ENCODE measurements at regions not wholly inside any gene's neighbourhood (a gene's known extent, or its start where the extent isn't known, plus 50 kb on each side); places are given as distances from the start of the nearest gene placed in this dataset.

DNA sequence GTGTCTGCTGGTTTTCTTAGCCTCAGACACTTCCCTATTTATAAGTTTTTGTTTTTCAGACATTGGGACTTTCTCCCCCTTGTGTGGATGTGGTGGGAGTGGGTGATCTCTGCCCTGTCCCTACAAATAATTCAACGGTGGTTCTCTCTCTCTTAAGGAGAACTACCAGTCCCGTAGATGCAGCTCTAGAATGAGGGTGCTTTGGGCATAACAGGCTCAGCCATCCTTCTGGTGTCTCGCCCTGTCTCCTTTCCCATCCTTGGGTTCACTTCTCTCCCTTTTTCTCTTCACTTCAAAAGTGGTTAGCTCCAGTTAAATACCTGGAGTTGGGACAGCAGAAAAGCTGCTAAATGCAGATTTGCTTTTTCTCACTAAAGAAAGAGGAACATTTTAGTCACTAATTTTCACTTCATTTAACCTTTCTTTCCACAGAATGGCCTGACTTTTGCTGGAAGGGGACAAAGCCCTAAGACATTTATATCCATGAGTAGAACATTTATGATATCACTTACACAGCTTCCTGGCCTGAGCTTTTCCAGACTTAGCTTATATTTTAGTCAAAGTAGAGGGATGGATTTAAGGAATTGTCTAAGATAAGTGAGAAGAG is 121.2 kb upstream of the CXCR4 start:
- TF ChIP-seq, protein P1, sequence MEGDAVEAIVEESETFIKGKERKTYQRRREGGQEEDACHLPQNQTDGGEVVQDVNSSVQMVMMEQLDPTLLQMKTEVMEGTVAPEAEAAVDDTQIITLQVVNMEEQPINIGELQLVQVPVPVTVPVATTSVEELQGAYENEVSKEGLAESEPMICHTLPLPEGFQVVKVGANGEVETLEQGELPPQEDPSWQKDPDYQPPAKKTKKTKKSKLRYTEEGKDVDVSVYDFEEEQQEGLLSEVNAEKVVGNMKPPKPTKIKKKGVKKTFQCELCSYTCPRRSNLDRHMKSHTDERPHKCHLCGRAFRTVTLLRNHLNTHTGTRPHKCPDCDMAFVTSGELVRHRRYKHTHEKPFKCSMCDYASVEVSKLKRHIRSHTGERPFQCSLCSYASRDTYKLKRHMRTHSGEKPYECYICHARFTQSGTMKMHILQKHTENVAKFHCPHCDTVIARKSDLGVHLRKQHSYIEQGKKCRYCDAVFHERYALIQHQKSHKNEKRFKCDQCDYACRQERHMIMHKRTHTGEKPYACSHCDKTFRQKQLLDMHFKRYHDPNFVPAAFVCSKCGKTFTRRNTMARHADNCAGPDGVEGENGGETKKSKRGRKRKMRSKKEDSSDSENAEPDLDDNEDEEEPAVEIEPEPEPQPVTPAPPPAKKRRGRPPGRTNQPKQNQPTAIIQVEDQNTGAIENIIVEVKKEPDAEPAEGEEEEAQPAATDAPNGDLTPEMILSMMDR (IDR thresholded peaks at IDR 0.05): no peak
- H2AFZ ChIP-seq: peak overlapping the region; percentile 74
- H3K9me3 ChIP-seq (ENCODE audit: control insufficient read depth, low read length): no peaks in the 10 kb centered on the region
- peaks cover 4% of the 10 kb centered on the region for H3K4me1 ChIP-seq
- no peaks in the 10 kb centered on the region for H3K36me3 ChIP-seq (ENCODE audit: control insufficient read depth, insufficient read depth, low read length)
- H3K4me2 ChIP-seq (ENCODE audit: low read length): no peak overlapping the region
- no peaks in the 10 kb centered on the region for H3K79me2 ChIP-seq
- H3K27me3 ChIP-seq (ENCODE audit: control insufficient read depth, insufficient read depth, low read length): no peaks in the 10 kb centered on the region
- no peak overlapping the region for H3K9ac ChIP-seq
- no peak overlapping the region for H3K4me3 ChIP-seq (ENCODE audit: low read depth, low read length)
- H3K27ac ChIP-seq: no peak overlapping the region

DNA sequence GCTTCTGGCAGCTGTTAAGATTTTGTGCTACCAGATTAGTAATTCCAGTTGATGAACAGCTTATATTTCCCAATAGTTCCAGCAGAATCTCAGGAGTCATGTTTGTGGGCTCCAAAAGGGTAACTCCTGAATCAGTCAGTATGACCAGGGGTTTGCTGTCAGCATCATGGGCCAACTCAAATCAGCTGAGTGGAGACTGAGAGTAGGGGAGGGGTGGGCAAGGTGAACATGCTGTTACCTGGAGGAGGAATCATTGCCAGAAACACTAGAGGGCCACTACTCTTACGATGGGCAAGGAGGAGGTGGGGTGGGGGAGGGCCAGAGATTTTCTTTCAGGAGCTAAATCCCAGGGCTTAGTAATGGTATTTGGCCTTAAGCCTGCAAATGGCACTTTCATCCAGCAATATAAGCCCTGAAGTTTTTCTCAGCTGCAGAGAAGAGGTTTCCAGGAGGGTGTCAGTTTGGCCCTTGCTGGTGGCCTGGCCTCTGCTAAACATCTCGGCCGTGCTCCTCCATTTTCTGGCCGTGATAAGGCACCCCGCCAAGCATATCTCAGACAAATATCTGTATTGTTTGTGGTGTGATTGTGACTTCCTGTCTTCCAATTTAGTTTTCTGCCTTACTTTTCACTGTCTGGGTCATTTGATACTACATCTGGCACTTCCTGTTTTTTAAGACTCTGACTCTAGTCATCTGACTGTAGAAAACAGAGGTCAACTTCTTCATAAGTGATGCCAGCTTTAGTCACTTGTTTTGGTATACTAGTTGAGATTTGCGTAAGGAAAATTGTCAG is 120.5 kb upstream of the CXCR4 start:
- TF ChIP-seq, protein P1 (IDR thresholded peaks at IDR 0.05): no peak

DNA sequence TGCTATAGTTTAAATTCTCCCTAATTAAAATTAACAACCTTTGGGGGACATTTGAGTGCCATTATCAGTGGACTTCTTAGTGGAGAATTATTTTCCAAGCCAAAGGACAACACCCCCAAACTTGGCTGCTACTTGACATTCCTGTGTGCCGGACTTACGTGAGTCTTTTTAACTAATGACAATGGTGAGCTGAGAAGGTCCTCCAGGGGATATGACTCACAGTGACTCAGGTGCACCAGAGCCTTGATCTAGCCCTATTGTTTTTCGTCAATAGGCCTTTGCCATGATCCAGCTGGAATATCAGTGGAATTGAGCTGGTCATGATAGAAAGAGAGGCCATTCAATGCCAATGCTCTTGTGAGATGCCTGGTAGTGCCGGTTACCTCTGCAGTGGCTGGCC is 118.1 kb upstream of the CXCR4 start:
- Histone ChIP-seq H3K4me1 (peaks cover 4% of the 10 kb centered on the region), H3K36me3 (ENCODE audit: control insufficient read depth, insufficient read depth, low read length) (no peaks in the 10 kb centered on the region), H3K79me2 (no peaks in the 10 kb centered on the region), H3K27ac (no peak overlapping the region), H2AFZ (no peak overlapping the region), H3K27me3 (ENCODE audit: control insufficient read depth, insufficient read depth, low read length) (no peaks in the 10 kb centered on the region), H3K9ac (no peak overlapping the region), H3K9me3 (ENCODE audit: control insufficient read depth, low read length) (no peaks in the 10 kb centered on the region), H3K4me2 (ENCODE audit: low read length) (no peak overlapping the region), H3K4me3 (ENCODE audit: low read depth, low read length) (no peak overlapping the region)
- TF ChIP-seq, protein P1 (IDR thresholded peaks at IDR 0.05): no peak

More for the DNA sequence above, 120.5 kb upstream of the CXCR4 start:
- Histone ChIP-seq H3K4me3 (ENCODE audit: low read depth, low read length) (no peak overlapping the region), H3K4me1 (peaks cover 4% of the 10 kb centered on the region), H3K9me3 (ENCODE audit: control insufficient read depth, low read length) (no peaks in the 10 kb centered on the region), H3K9ac (no peak overlapping the region), H3K36me3 (ENCODE audit: control insufficient read depth, insufficient read depth, low read length) (no peaks in the 10 kb centered on the region), H2AFZ (peak overlapping the region; percentile 74), H3K27ac (peak overlapping the region; percentile 12), H3K79me2 (no peaks in the 10 kb centered on the region), H3K27me3 (ENCODE audit: control insufficient read depth, insufficient read depth, low read length) (no peaks in the 10 kb centered on the region), H3K4me2 (ENCODE audit: low read length) (no peak overlapping the region)

DNA sequence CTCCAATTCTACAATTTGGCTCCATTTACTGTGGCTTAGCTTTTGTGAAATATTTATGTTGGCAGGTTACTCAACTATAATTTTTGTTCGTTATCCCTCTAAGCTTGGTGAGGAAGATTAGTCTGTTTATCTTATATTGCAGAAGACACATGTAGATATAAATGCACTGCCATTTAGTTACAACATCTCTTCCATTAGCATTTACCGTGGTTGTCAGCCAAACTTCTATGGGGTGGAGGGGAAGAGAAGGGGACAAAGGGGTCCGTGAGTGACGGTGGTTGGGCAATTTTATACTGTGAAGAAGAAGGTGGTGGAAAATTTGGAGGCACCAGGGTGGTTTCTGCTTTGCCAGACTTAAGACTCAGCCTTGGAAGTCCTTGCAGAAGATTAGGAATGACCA is 117.6 kb upstream of the CXCR4 start:
- no peaks in the 10 kb centered on the region for H3K79me2 ChIP-seq
- H3K9ac ChIP-seq: no peak overlapping the region
- H2AFZ ChIP-seq: no peak overlapping the region
- H3K4me3 ChIP-seq (ENCODE audit: low read depth, low read length): no peak overlapping the region
- H3K27ac ChIP-seq: no peak overlapping the region
- TF ChIP-seq, protein P1 (IDR thresholded peaks at IDR 0.05): no peak
- no peak overlapping the region for H3K4me2 ChIP-seq (ENCODE audit: low read length)
- H3K9me3 ChIP-seq (ENCODE audit: control insufficient read depth, low read length): no peaks in the 10 kb centered on the region
- H3K36me3 ChIP-seq (ENCODE audit: control insufficient read depth, insufficient read depth, low read length): no peaks in the 10 kb centered on the region
- H3K4me1 ChIP-seq: peaks cover 4% of the 10 kb centered on the region
- no peaks in the 10 kb centered on the region for H3K27me3 ChIP-seq (ENCODE audit: control insufficient read depth, insufficient read depth, low read length)

All from parathyroid adenoma (tissue), 2 donors.